GM23338 (cell line): ENCODE measurements at regions not wholly inside any gene's neighbourhood (a gene's known extent, or its start where the extent isn't known, plus 50 kb on each side); places are given as distances from the start of the nearest gene placed in this dataset.

Experiments
- ATAC-seq: fragments of 200-7000 bp; cut with Tn5 transposase; 3 replicates; pipeline ENCODE4 v1.9.1; 2020
- DNase-seq: peaks from one replicate; pipeline ENCODE4 v3.0.0-alpha.2; 2015; ENCODE audit warnings: low spot score
- H2AFZ ChIP-seq: fragments of 200-600 bp; sonication (generic); 2 replicates; pipeline ENCODE4 v1.8.0; 2016; ENCODE audit warnings: antibody characterized with exemption, mild to moderate bottlenecking, moderate library complexity
- H3F3A ChIP-seq: fragments of 200-600 bp; sonication (generic); replicated peaks from 2 replicates; pipeline ENCODE4 v1.8.0; 2017; ENCODE audit warnings: antibody characterized with exemption, mixed run types, low read depth
- H3K27ac ChIP-seq: fragments of 200-600 bp; sonication (generic); 2 replicates; pipeline ENCODE4 v1.6.1; 2016; ENCODE audit warnings: low read depth
- H3K27me3 ChIP-seq: fragments of 200-600 bp; sonication (generic); 2 replicates; pipeline ENCODE4 v1.8.0; 2016; ENCODE audit warnings: mild to moderate bottlenecking, mixed run types, moderate library complexity; ENCODE audit not compliant: insufficient read depth
- H3K36me3 ChIP-seq: fragments of 200-600 bp; sonication (generic); 2 replicates; pipeline ENCODE4 v1.8.0; 2016; ENCODE audit warnings: mild to moderate bottlenecking; ENCODE audit not compliant: insufficient read depth
- H3K4me1 ChIP-seq: fragments of 200-600 bp; sonication (generic); 2 replicates; pipeline ENCODE4 v1.8.0; 2016; ENCODE audit warnings: mild to moderate bottlenecking, moderate library complexity; ENCODE audit not compliant: insufficient read depth
- H3K4me2 ChIP-seq: fragments of 200-600 bp; sonication (generic); 2 replicates; pipeline ENCODE4 v1.7.1; 2017; ENCODE audit warnings: mixed run types
- H3K4me3 ChIP-seq: fragments of 200-600 bp; sonication (generic); 2 replicates; pipeline ENCODE4 v1.6.1; 2016; ENCODE audit warnings: mixed run types
- H3K79me2 ChIP-seq: fragments of 200-600 bp; sonication (generic); replicated peaks from 2 replicates; pipeline ENCODE4 v1.8.0; 2017; ENCODE audit warnings: mild to moderate bottlenecking; ENCODE audit not compliant: insufficient read depth
- H3K9me2 ChIP-seq: fragments of 200-600 bp; sonication (generic); 2 replicates; pipeline ENCODE4 v1.8.0; 2017; ENCODE audit not compliant: insufficient read depth
- H4K20me1 ChIP-seq: fragments of 200-600 bp; sonication (generic); replicated peaks from 2 replicates; pipeline ENCODE4 v1.8.0; 2017; ENCODE audit warnings: mild to moderate bottlenecking; ENCODE audit not compliant: insufficient read depth
- H3K27ac Mint-ChIP-seq: 2 replicates; pipeline ENCODE4 v1.8.0; 2020; ENCODE audit warnings: inconsistent platforms, mild to moderate bottlenecking, moderate library complexity, mixed read lengths
- H3K27me3 Mint-ChIP-seq: 3 replicates; pipeline ENCODE4 v1.8.0; 2022; ENCODE audit warnings: low read depth, mild to moderate bottlenecking, moderate library complexity, mixed read lengths, inconsistent platforms; ENCODE audit not compliant: insufficient read depth, poor library complexity
- H3K36me3 Mint-ChIP-seq: 3 replicates; pipeline ENCODE4 v1.8.0; 2021; ENCODE audit warnings: low read depth, mild to moderate bottlenecking, inconsistent platforms, moderate library complexity, mixed read lengths
- H3K4me1 Mint-ChIP-seq: 3 replicates; pipeline ENCODE4 v1.8.0; 2020; ENCODE audit warnings: mild to moderate bottlenecking, inconsistent platforms, mixed read lengths
- H3K4me3 Mint-ChIP-seq: 3 replicates; pipeline ENCODE4 v1.8.0; 2021; ENCODE audit warnings: moderate library complexity, mild to moderate bottlenecking, inconsistent platforms, mixed read lengths
- H3K9me3 Mint-ChIP-seq: 3 replicates; pipeline ENCODE4 v1.8.0; 2020; ENCODE audit warnings: moderate library complexity, mild to moderate bottlenecking, inconsistent platforms, mixed read lengths
- CREB1 ChIP-seq: fragments of 250-450 bp; sonication (Bioruptor Pico); IDR thresholded peaks from 2 replicates; pipeline ENCODE4 v1.5.0; 2020; ENCODE audit warnings: low read depth, mild to moderate bottlenecking, moderate library complexity
- CTCF ChIP-seq, 2 experiments: fragments of 200-600 bp in 1 of 2; sonication (generic) in 1 of 2; conservative IDR thresholded peaks; 2 replicates each; pipeline versions ENCODE4 v1.5.1 to v1.6.1; 2016 to 2017; ENCODE audit warnings: antibody characterized with exemption in 2 of 2, low read depth in 2 of 2, mild to moderate bottlenecking in 2 of 2, moderate library complexity in 1 of 2
- EZH2 ChIP-seq: fragments of 200-600 bp; sonication (generic); IDR thresholded peaks from one replicate; pipeline ENCODE4 v1.8.0; 2017; ENCODE audit warnings: antibody characterized with exemption, mild to moderate bottlenecking, low read depth; ENCODE audit not compliant: unreplicated experiment
- JUNB ChIP-seq: IDR thresholded peaks from one replicate; pipeline ENCODE4 v1.6.1; 2016; ENCODE audit warnings: antibody characterized with exemption; ENCODE audit not compliant: unreplicated experiment
- NANOG ChIP-seq: IDR thresholded peaks from 2 replicates; pipeline ENCODE4 v1.6.1; 2016; ENCODE audit warnings: antibody characterized with exemption, borderline replicate concordance
- POLR2AphosphoS5 ChIP-seq: IDR thresholded peaks from 2 replicates; pipeline ENCODE4 v1.6.1; 2016; ENCODE audit warnings: antibody characterized with exemption, low read depth
- STAT1 ChIP-seq: IDR thresholded peaks from one replicate; pipeline ENCODE4 v1.6.1; 2016; ENCODE audit warnings: antibody characterized with exemption; ENCODE audit not compliant: unreplicated experiment
- ZNF114 ChIP-seq: fragments of 250-450 bp; sonication (Bioruptor Pico); IDR thresholded peaks from 2 replicates; pipeline ENCODE4 v1.5.0; 2020; ENCODE audit warnings: mild to moderate bottlenecking, moderate library complexity
- TF ChIP-seq, protein P1 (sequence below): IDR thresholded peaks from one replicate; pipeline ENCODE4 v1.6.1; 2018; ENCODE audit warnings: antibody characterized with exemption; ENCODE audit not compliant: unreplicated experiment
- TF ChIP-seq, protein P2 (sequence below): IDR thresholded peaks from 2 replicates; pipeline ENCODE4 v1.6.1; 2016; ENCODE audit warnings: antibody characterized with exemption

- no peaks in the 10 kb centered on the region for H3K27me3 Mint-ChIP-seq
- H3K4me3 Mint-ChIP-seq: no peak overlapping the region
- no peak overlapping the region for H2AFZ ChIP-seq
- H3K27me3 ChIP-seq: no peaks in the 10 kb centered on the region
- H3K27ac Mint-ChIP-seq: no peak overlapping the region
- H4K20me1 ChIP-seq: no peaks in the 10 kb centered on the region
- no peak overlapping the region for H3K27ac ChIP-seq
- H3K4me1 Mint-ChIP-seq: no peaks in the 10 kb centered on the region; the same call in 2 of the 3 replicates
- H3K36me3 Mint-ChIP-seq: no peaks in the 10 kb centered on the region
- no peaks in the 10 kb centered on the region for H3F3A ChIP-seq
- no peaks in the 10 kb centered on the region for H3K36me3 ChIP-seq
- TF ChIP-seq EZH2 (no peak), CTCF (conservative IDR thresholded peaks at IDR 0.05; ENCODE audit: low read depth in 2 of 2) (no peak)
- TF ChIP-seq, protein P1, sequence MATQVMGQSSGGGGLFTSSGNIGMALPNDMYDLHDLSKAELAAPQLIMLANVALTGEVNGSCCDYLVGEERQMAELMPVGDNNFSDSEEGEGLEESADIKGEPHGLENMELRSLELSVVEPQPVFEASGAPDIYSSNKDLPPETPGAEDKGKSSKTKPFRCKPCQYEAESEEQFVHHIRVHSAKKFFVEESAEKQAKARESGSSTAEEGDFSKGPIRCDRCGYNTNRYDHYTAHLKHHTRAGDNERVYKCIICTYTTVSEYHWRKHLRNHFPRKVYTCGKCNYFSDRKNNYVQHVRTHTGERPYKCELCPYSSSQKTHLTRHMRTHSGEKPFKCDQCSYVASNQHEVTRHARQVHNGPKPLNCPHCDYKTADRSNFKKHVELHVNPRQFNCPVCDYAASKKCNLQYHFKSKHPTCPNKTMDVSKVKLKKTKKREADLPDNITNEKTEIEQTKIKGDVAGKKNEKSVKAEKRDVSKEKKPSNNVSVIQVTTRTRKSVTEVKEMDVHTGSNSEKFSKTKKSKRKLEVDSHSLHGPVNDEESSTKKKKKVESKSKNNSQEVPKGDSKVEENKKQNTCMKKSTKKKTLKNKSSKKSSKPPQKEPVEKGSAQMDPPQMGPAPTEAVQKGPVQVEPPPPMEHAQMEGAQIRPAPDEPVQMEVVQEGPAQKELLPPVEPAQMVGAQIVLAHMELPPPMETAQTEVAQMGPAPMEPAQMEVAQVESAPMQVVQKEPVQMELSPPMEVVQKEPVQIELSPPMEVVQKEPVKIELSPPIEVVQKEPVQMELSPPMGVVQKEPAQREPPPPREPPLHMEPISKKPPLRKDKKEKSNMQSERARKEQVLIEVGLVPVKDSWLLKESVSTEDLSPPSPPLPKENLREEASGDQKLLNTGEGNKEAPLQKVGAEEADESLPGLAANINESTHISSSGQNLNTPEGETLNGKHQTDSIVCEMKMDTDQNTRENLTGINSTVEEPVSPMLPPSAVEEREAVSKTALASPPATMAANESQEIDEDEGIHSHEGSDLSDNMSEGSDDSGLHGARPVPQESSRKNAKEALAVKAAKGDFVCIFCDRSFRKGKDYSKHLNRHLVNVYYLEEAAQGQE: no peak
- no peaks in the 10 kb centered on the region for H3K9me3 Mint-ChIP-seq
- H3K79me2 ChIP-seq: no peaks in the 10 kb centered on the region
- H3K9me2 ChIP-seq: peaks cover 7% of the 10 kb centered on the region; the same call in 1 of the 2 replicates
- DNase-seq: no peak
- ATAC-seq: no peak
- no peak overlapping the region for H3K4me2 ChIP-seq
- no peak overlapping the region for H3K4me3 ChIP-seq
- no peaks in the 10 kb centered on the region for H3K4me1 ChIP-seq
Observed at GRCh38 chr3:74021449-74021848, 396.7 kb upstream of the PDZRN3 start.

- no peaks in the 10 kb centered on the region for H3K36me3 Mint-ChIP-seq
- peaks cover 24% of the 10 kb centered on the region for H3K4me1 ChIP-seq
- peak overlapping the region; percentile 61; the same call in 1 of the 2 replicates for H3K4me2 ChIP-seq
- H3K27me3 Mint-ChIP-seq: no peaks in the 10 kb centered on the region
- no peak overlapping the region for H3K27ac ChIP-seq
- no peaks in the 10 kb centered on the region for H3K79me2 ChIP-seq
- H3K4me3 Mint-ChIP-seq: no peak overlapping the region
- H3K9me2 ChIP-seq: peaks cover 12% of the 10 kb centered on the region; the same call in 1 of the 2 replicates
- H3K36me3 ChIP-seq: no peaks in the 10 kb centered on the region
- ATAC-seq (peak; percentile 76), DNase-seq (peak; percentile 12)
- H3K27ac Mint-ChIP-seq: no peak overlapping the region
- H3K27me3 ChIP-seq: no peaks in the 10 kb centered on the region
- no peaks in the 10 kb centered on the region for H3K9me3 Mint-ChIP-seq
- no peaks in the 10 kb centered on the region for H4K20me1 ChIP-seq
- no peak overlapping the region for H2AFZ ChIP-seq
- peaks cover 30% of the 10 kb centered on the region for H3K4me1 Mint-ChIP-seq
- H3F3A ChIP-seq: no peaks in the 10 kb centered on the region
- no peak overlapping the region for H3K4me3 ChIP-seq
- TF ChIP-seq CTCF (conservative IDR thresholded peaks at IDR 0.05; ENCODE audit: low read depth in 2 of 2) (no peak), POLR2AphosphoS5 (no peak), STAT1 (no peak), NANOG (no peak), ZNF114 (no peak), JUNB (no peak), CREB1 (CRISPR knock-in tag) (no peak), EZH2 (no peak)
- TF ChIP-seq, protein P1: no peak
- TF ChIP-seq, protein P2, sequence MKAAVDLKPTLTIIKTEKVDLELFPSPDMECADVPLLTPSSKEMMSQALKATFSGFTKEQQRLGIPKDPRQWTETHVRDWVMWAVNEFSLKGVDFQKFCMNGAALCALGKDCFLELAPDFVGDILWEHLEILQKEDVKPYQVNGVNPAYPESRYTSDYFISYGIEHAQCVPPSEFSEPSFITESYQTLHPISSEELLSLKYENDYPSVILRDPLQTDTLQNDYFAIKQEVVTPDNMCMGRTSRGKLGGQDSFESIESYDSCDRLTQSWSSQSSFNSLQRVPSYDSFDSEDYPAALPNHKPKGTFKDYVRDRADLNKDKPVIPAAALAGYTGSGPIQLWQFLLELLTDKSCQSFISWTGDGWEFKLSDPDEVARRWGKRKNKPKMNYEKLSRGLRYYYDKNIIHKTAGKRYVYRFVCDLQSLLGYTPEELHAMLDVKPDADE: no peak
Observed at GRCh38 chr3:74009961-74010844, 385.5 kb upstream of the PDZRN3 start.
